ENCODE measurements at regions not wholly inside any gene's neighbourhood (a gene's known extent, or its start where the extent isn't known, plus 50 kb on each side); places are given as distances from the start of the nearest gene placed in this dataset.

- POLR2A ChIA-PET = no interaction called here
- H3K27me3 Mint-ChIP-seq (ENCODE audit: low read depth) = no peaks in the 10 kb centered on the region
- ATAC-seq = no peak
Observed at GRCh38 chr18:33987206-33987605, 237.5 kb downstream of the NOL4 start.

GRCh38 chr18:33983126-33983525 is 241.6 kb downstream of the NOL4 start:
- ChIA-PET CTCF (no interaction called here), POLR2A (no interaction called here)
- DNase-seq (ENCODE audit: low spot score) (no peak), ATAC-seq (no peak)
- TF ChIP-seq ZNF232 (CRISPR knock-in tag; IDR thresholded peaks at IDR 0.05) = no peak
- TF ChIP-seq KAT7 (CRISPR knock-in tag; IDR thresholded peaks at IDR 0.05; ENCODE audit: borderline replicate concordance) = no peak
- TF ChIP-seq, protein P1, sequence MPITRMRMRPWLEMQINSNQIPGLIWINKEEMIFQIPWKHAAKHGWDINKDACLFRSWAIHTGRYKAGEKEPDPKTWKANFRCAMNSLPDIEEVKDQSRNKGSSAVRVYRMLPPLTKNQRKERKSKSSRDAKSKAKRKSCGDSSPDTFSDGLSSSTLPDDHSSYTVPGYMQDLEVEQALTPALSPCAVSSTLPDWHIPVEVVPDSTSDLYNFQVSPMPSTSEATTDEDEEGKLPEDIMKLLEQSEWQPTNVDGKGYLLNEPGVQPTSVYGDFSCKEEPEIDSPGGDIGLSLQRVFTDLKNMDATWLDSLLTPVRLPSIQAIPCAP (CRISPR knock-in tag; IDR thresholded peaks at IDR 0.05) = no peak
- TF ChIP-seq ZSCAN18 (CRISPR knock-in tag; IDR thresholded peaks at IDR 0.05) = no peak
- Mint-ChIP-seq H3K27me3 (ENCODE audit: low read depth) (no peaks in the 10 kb centered on the region), H3K36me3 (no peaks in the 10 kb centered on the region), H3K9me3 (no peaks in the 10 kb centered on the region), H3K4me1 (peaks cover 6% of the 10 kb centered on the region), H3K4me3 (no peak overlapping the region), H3K27ac (no peak overlapping the region)

More at GRCh38 chr18:33987206-33987605, 237.5 kb downstream of the NOL4 start:
- Mint-ChIP-seq H3K27ac (no peak overlapping the region), H3K4me1 (peaks cover 6% of the 10 kb centered on the region), H3K9me3 (no peaks in the 10 kb centered on the region), H3K36me3 (no peaks in the 10 kb centered on the region), H3K4me3 (no peak overlapping the region)
- TF ChIP-seq TP53 (CRISPR knock-in tag; IDR thresholded peaks at IDR 0.05) = no peak
- no peak for TF ChIP-seq EMX1 (CRISPR knock-in tag; IDR thresholded peaks at IDR 0.05)
- TF ChIP-seq, protein P2, sequence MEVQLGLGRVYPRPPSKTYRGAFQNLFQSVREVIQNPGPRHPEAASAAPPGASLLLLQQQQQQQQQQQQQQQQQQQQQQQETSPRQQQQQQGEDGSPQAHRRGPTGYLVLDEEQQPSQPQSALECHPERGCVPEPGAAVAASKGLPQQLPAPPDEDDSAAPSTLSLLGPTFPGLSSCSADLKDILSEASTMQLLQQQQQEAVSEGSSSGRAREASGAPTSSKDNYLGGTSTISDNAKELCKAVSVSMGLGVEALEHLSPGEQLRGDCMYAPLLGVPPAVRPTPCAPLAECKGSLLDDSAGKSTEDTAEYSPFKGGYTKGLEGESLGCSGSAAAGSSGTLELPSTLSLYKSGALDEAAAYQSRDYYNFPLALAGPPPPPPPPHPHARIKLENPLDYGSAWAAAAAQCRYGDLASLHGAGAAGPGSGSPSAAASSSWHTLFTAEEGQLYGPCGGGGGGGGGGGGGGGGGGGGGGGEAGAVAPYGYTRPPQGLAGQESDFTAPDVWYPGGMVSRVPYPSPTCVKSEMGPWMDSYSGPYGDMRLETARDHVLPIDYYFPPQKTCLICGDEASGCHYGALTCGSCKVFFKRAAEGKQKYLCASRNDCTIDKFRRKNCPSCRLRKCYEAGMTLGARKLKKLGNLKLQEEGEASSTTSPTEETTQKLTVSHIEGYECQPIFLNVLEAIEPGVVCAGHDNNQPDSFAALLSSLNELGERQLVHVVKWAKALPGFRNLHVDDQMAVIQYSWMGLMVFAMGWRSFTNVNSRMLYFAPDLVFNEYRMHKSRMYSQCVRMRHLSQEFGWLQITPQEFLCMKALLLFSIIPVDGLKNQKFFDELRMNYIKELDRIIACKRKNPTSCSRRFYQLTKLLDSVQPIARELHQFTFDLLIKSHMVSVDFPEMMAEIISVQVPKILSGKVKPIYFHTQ (CRISPR knock-in tag; IDR thresholded peaks at IDR 0.05) = no peak
- TF ChIP-seq JUN (CRISPR knock-in tag; IDR thresholded peaks at IDR 0.05) = no peak
- TF ChIP-seq, protein P3, sequence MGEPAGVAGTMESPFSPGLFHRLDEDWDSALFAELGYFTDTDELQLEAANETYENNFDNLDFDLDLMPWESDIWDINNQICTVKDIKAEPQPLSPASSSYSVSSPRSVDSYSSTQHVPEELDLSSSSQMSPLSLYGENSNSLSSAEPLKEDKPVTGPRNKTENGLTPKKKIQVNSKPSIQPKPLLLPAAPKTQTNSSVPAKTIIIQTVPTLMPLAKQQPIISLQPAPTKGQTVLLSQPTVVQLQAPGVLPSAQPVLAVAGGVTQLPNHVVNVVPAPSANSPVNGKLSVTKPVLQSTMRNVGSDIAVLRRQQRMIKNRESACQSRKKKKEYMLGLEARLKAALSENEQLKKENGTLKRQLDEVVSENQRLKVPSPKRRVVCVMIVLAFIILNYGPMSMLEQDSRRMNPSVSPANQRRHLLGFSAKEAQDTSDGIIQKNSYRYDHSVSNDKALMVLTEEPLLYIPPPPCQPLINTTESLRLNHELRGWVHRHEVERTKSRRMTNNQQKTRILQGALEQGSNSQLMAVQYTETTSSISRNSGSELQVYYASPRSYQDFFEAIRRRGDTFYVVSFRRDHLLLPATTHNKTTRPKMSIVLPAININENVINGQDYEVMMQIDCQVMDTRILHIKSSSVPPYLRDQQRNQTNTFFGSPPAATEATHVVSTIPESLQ (CRISPR knock-in tag; IDR thresholded peaks at IDR 0.05) = no peak
- DNase-seq (ENCODE audit: low spot score) = no peak
- CTCF ChIA-PET = no interaction called here

GRCh38 chr18:33960417-33960816 is 264.3 kb downstream of the NOL4 start:
- no peaks in the 10 kb centered on the region for H3K9me3 Mint-ChIP-seq
- no peaks in the 10 kb centered on the region for H3K36me3 Mint-ChIP-seq
- H3K27ac Mint-ChIP-seq = no peak overlapping the region
- H3K4me1 Mint-ChIP-seq = peaks cover 20% of the 10 kb centered on the region
- DNase-seq (ENCODE audit: low spot score) (no peak), ATAC-seq (no peak)
- H3K4me3 Mint-ChIP-seq = no peak overlapping the region
- H3K27me3 Mint-ChIP-seq (ENCODE audit: low read depth) = no peaks in the 10 kb centered on the region
- ChIA-PET POLR2A (no interaction called here), CTCF (no interaction called here)
- TF ChIP-seq USF1 (CRISPR knock-in tag; IDR thresholded peaks at IDR 0.05) = no peak
- TF ChIP-seq, protein P4, sequence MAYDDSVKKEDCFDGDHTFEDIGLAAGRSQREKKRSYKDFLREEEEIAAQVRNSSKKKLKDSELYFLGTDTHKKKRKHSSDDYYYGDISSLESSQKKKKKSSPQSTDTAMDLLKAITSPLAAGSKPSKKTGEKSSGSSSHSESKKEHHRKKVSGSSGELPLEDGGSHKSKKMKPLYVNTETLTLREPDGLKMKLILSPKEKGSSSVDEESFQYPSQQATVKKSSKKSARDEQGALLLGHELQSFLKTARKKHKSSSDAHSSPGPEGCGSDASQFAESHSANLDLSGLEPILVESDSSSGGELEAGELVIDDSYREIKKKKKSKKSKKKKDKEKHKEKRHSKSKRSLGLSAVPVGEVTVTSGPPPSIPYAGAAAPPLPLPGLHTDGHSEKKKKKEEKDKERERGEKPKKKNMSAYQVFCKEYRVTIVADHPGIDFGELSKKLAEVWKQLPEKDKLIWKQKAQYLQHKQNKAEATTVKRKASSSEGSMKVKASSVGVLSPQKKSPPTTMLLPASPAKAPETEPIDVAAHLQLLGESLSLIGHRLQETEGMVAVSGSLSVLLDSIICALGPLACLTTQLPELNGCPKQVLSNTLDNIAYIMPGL (CRISPR knock-in tag; IDR thresholded peaks at IDR 0.05) = no peak
- TF ChIP-seq CREB1 (CRISPR knock-in tag; IDR thresholded peaks at IDR 0.05) = no peak
- TF ChIP-seq, protein P5, sequence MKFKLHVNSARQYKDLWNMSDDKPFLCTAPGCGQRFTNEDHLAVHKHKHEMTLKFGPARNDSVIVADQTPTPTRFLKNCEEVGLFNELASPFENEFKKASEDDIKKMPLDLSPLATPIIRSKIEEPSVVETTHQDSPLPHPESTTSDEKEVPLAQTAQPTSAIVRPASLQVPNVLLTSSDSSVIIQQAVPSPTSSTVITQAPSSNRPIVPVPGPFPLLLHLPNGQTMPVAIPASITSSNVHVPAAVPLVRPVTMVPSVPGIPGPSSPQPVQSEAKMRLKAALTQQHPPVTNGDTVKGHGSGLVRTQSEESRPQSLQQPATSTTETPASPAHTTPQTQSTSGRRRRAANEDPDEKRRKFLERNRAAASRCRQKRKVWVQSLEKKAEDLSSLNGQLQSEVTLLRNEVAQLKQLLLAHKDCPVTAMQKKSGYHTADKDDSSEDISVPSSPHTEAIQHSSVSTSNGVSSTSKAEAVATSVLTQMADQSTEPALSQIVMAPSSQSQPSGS (CRISPR knock-in tag; IDR thresholded peaks at IDR 0.05; ENCODE audit: borderline replicate concordance, low read depth) = no peak
- TF ChIP-seq, protein P6, sequence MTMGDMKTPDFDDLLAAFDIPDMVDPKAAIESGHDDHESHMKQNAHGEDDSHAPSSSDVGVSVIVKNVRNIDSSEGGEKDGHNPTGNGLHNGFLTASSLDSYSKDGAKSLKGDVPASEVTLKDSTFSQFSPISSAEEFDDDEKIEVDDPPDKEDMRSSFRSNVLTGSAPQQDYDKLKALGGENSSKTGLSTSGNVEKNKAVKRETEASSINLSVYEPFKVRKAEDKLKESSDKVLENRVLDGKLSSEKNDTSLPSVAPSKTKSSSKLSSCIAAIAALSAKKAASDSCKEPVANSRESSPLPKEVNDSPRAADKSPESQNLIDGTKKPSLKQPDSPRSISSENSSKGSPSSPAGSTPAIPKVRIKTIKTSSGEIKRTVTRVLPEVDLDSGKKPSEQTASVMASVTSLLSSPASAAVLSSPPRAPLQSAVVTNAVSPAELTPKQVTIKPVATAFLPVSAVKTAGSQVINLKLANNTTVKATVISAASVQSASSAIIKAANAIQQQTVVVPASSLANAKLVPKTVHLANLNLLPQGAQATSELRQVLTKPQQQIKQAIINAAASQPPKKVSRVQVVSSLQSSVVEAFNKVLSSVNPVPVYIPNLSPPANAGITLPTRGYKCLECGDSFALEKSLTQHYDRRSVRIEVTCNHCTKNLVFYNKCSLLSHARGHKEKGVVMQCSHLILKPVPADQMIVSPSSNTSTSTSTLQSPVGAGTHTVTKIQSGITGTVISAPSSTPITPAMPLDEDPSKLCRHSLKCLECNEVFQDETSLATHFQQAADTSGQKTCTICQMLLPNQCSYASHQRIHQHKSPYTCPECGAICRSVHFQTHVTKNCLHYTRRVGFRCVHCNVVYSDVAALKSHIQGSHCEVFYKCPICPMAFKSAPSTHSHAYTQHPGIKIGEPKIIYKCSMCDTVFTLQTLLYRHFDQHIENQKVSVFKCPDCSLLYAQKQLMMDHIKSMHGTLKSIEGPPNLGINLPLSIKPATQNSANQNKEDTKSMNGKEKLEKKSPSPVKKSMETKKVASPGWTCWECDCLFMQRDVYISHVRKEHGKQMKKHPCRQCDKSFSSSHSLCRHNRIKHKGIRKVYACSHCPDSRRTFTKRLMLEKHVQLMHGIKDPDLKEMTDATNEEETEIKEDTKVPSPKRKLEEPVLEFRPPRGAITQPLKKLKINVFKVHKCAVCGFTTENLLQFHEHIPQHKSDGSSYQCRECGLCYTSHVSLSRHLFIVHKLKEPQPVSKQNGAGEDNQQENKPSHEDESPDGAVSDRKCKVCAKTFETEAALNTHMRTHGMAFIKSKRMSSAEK (CRISPR knock-in tag; IDR thresholded peaks at IDR 0.05; ENCODE audit: borderline replicate concordance) = no peak
- TF ChIP-seq, protein P7, sequence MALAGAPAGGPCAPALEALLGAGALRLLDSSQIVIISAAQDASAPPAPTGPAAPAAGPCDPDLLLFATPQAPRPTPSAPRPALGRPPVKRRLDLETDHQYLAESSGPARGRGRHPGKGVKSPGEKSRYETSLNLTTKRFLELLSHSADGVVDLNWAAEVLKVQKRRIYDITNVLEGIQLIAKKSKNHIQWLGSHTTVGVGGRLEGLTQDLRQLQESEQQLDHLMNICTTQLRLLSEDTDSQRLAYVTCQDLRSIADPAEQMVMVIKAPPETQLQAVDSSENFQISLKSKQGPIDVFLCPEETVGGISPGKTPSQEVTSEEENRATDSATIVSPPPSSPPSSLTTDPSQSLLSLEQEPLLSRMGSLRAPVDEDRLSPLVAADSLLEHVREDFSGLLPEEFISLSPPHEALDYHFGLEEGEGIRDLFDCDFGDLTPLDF (CRISPR knock-in tag; IDR thresholded peaks at IDR 0.05) = no peak

Data from WTC11 (cell line).